ENCODE measurements at regions not wholly inside any gene's neighbourhood (a gene's known extent, or its start where the extent isn't known, plus 50 kb on each side); places are given as distances from the start of the nearest gene placed in this dataset.

GRCh38 chr2:155320236-155320635, 621.7 kb downstream of the KCNJ3 start:
- Histone ChIP-seq H3K27ac (no peak overlapping the region), H3K27me3 (no peaks in the 10 kb centered on the region), H3K4me3 (no peak overlapping the region), H3K4me1 (ENCODE audit: low read depth) (no peaks in the 10 kb centered on the region), H3K9me3 (ENCODE audit: low read depth) (no peaks in the 10 kb centered on the region), H3K36me3 (no peaks in the 10 kb centered on the region)
- no peak for DNase-seq (ENCODE audit: low read depth in 1 of 2, low spot score in 1 of 2)
- TF ChIP-seq CTCF (IDR thresholded peaks at IDR 0.05; ENCODE audit: low read depth, low read length): no peak

- TF ChIP-seq CTCF (IDR thresholded peaks at IDR 0.05; ENCODE audit: low read depth, low read length): no peak
- DNase-seq (ENCODE audit: low read depth in 1 of 2, low spot score in 1 of 2): no peak
Observed at GRCh38 chr2:155318710-155319109, 620.2 kb downstream of the KCNJ3 start.

DNA sequence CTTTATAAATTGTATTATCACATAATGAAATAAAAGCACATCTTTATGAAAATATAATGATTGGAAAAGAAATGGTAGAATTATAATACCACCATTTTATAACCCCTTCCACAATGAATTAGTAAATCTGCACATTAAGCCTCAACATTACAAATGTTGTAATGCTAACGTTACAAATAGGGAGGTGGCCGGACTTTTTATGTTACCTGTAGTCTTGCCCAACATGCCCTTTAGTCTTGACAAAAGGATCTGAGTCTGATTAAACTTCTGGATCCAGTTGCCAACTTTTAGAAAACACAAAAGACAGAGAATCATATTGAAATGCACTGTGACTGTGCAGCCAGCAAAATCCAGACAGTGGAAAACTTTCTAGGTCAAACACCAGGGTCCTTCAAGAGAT, 617.3 kb downstream of the KCNJ3 start:
- TF ChIP-seq CTCF (IDR thresholded peaks at IDR 0.05; ENCODE audit: low read depth, low read length): no peak
- no peaks in the 10 kb centered on the region for H3K4me1 ChIP-seq (ENCODE audit: low read depth)

More at GRCh38 chr2:155318710-155319109, 620.2 kb downstream of the KCNJ3 start:
- Histone ChIP-seq H3K27ac (no peak overlapping the region), H3K4me3 (no peak overlapping the region), H3K9me3 (ENCODE audit: low read depth) (no peaks in the 10 kb centered on the region), H3K36me3 (no peaks in the 10 kb centered on the region), H3K4me1 (ENCODE audit: low read depth) (no peaks in the 10 kb centered on the region), H3K27me3 (no peaks in the 10 kb centered on the region)

DNA sequence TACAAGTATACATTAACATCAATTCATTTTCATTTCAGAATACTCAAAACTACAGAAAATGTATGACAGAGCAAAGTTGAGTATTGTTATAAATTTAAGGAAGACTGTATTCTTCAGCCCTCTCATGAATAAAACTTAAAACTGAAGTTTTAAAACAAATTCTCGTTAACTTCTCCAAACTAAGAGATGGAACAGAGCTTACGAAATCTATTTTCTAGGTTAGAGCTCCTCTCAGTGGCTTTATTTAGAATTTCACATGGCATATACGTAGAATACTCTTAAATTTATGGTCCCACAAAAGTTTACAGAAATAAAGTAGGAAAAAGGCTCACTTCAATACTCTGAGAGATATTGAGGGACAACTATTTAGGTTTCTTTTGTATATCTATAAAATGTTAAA, 612.1 kb downstream of the KCNJ3 start:
- H3K4me1 ChIP-seq (ENCODE audit: low read depth): no peaks in the 10 kb centered on the region
- H3K27ac ChIP-seq: no peak overlapping the region
- H3K4me3 ChIP-seq: no peak overlapping the region
- peak; percentile 33 to 47 for DNase-seq (ENCODE audit: low read depth in 1 of 2, low spot score in 1 of 2)
- H3K36me3 ChIP-seq: no peaks in the 10 kb centered on the region
- H3K27me3 ChIP-seq: no peaks in the 10 kb centered on the region
- TF ChIP-seq CTCF (IDR thresholded peaks at IDR 0.05; ENCODE audit: low read depth, low read length): peak; percentile 27
- no peaks in the 10 kb centered on the region for H3K9me3 ChIP-seq (ENCODE audit: low read depth)

More for the DNA sequence above, 617.3 kb downstream of the KCNJ3 start:
- no peak for DNase-seq (ENCODE audit: low read depth in 1 of 2, low spot score in 1 of 2)
- H3K27ac ChIP-seq: no peak overlapping the region
- H3K27me3 ChIP-seq: no peaks in the 10 kb centered on the region
- H3K4me3 ChIP-seq: no peak overlapping the region
- no peaks in the 10 kb centered on the region for H3K36me3 ChIP-seq
- H3K9me3 ChIP-seq (ENCODE audit: low read depth): no peaks in the 10 kb centered on the region

- H3K27me3 ChIP-seq: no peaks in the 10 kb centered on the region
- no peak for DNase-seq (ENCODE audit: low read depth in 1 of 2, low spot score in 1 of 2)
- no peak overlapping the region for H3K27ac ChIP-seq
- no peaks in the 10 kb centered on the region for H3K36me3 ChIP-seq
- no peaks in the 10 kb centered on the region for H3K9me3 ChIP-seq (ENCODE audit: low read depth)
- TF ChIP-seq CTCF (IDR thresholded peaks at IDR 0.05; ENCODE audit: low read depth, low read length): no peak
- no peaks in the 10 kb centered on the region for H3K4me1 ChIP-seq (ENCODE audit: low read depth)
- H3K4me3 ChIP-seq: no peak overlapping the region
Observed at GRCh38 chr2:155309483-155309882, 611.0 kb downstream of the KCNJ3 start.

Measured in cardiac muscle cell (in vitro differentiated cells and primary cell).